ENCODE measurements at regions not wholly inside any gene's neighbourhood (a gene's known extent, or its start where the extent isn't known, plus 50 kb on each side); places are given as distances from the start of the nearest gene placed in this dataset.

- Histone ChIP-seq H3K9me3 (ENCODE audit: low read length) (no peaks in the 10 kb centered on the region), H3K27ac (ENCODE audit: low read length) (no peak overlapping the region), H3K4me2 (ENCODE audit: low read length) (no peak overlapping the region), H3K36me3 (ENCODE audit: insufficient read depth, low read length) (no peaks in the 10 kb centered on the region), H3K9me2 (ENCODE audit: insufficient read depth, low read length) (no peaks in the 10 kb centered on the region), H3K27me3 (ENCODE audit: insufficient read depth, low read depth, low read length) (no peaks in the 10 kb centered on the region), H3K4me3 (ENCODE audit: low read length) (no peak overlapping the region), H2AFZ (ENCODE audit: low read depth, low read length) (no peak overlapping the region), H3F3A (ENCODE audit: insufficient read depth, low read length, poor library complexity, severe bottlenecking) (no peaks in the 10 kb centered on the region), H3K9ac (ENCODE audit: low read length) (no peak overlapping the region), H4K20me1 (ENCODE audit: insufficient read depth) (no peaks in the 10 kb centered on the region), H3K79me2 (replicated peaks; ENCODE audit: insufficient read depth, low read length) (no peaks in the 10 kb centered on the region)
- TF ChIP-seq EZH2 (IDR thresholded peaks at IDR 0.05; ENCODE audit: borderline replicate concordance, insufficient read depth, low read length, poor library complexity, severe bottlenecking), result no peak
- no peak for TF ChIP-seq MXI1 (conservative IDR thresholded peaks at IDR 0.05; ENCODE audit: poor library complexity, severe bottlenecking)
- no peak for TF ChIP-seq RAD21 (conservative IDR thresholded peaks at IDR 0.05)
- TF ChIP-seq SMC3 (conservative IDR thresholded peaks at IDR 0.05; ENCODE audit: poor library complexity), result no peak
- no peak for TF ChIP-seq CTCF (IDR thresholded peaks at IDR 0.05; ENCODE audit: poor library complexity, severe bottlenecking)
- no peak for TF ChIP-seq TAF1 (IDR thresholded peaks at IDR 0.05; ENCODE audit: low read depth)
- no peak for TF ChIP-seq EP300 (conservative IDR thresholded peaks at IDR 0.05; ENCODE audit: poor library complexity, severe bottlenecking)
- TF ChIP-seq REST (IDR thresholded peaks at IDR 0.05; ENCODE audit: borderline replicate concordance), result no peak
- no peak for TF ChIP-seq POLR2AphosphoS5 (IDR thresholded peaks at IDR 0.05)
These were observed 603.6 kb downstream of the SPRY1 start for GRCh38 chr4:124000233-124000632.

- no peak overlapping the region for H3K4me3 ChIP-seq (ENCODE audit: low read length)
- H3K27me3 ChIP-seq (ENCODE audit: insufficient read depth, low read depth, low read length), result no peaks in the 10 kb centered on the region
- no peak for TF ChIP-seq REST (IDR thresholded peaks at IDR 0.05; ENCODE audit: borderline replicate concordance)
- TF ChIP-seq TAF1 (IDR thresholded peaks at IDR 0.05; ENCODE audit: low read depth), result no peak
- TF ChIP-seq RAD21 (conservative IDR thresholded peaks at IDR 0.05), result no peak
- no peak for TF ChIP-seq EZH2 (IDR thresholded peaks at IDR 0.05; ENCODE audit: borderline replicate concordance, insufficient read depth, low read length, poor library complexity, severe bottlenecking)
- no peak for TF ChIP-seq POLR2AphosphoS5 (IDR thresholded peaks at IDR 0.05)
- TF ChIP-seq SMC3 (conservative IDR thresholded peaks at IDR 0.05; ENCODE audit: poor library complexity), result no peak
- TF ChIP-seq CTCF (IDR thresholded peaks at IDR 0.05; ENCODE audit: poor library complexity, severe bottlenecking), result no peak
- no peak for TF ChIP-seq EP300 (conservative IDR thresholded peaks at IDR 0.05; ENCODE audit: poor library complexity, severe bottlenecking)
- TF ChIP-seq MXI1 (conservative IDR thresholded peaks at IDR 0.05; ENCODE audit: poor library complexity, severe bottlenecking), result no peak
- H3K9me3 ChIP-seq (ENCODE audit: low read length), result no peaks in the 10 kb centered on the region
- no peaks in the 10 kb centered on the region for H3K79me2 ChIP-seq (replicated peaks; ENCODE audit: insufficient read depth, low read length)
- H3K9me2 ChIP-seq (ENCODE audit: insufficient read depth, low read length), result no peaks in the 10 kb centered on the region
- H4K20me1 ChIP-seq (ENCODE audit: insufficient read depth), result no peaks in the 10 kb centered on the region
- no peak overlapping the region for H3K4me2 ChIP-seq (ENCODE audit: low read length)
- no peak overlapping the region for H3K9ac ChIP-seq (ENCODE audit: low read length)
- no peaks in the 10 kb centered on the region for H3K36me3 ChIP-seq (ENCODE audit: insufficient read depth, low read length)
- H2AFZ ChIP-seq (ENCODE audit: low read depth, low read length), result no peak overlapping the region
- H3F3A ChIP-seq (ENCODE audit: insufficient read depth, low read length, poor library complexity, severe bottlenecking), result no peaks in the 10 kb centered on the region
- H3K27ac ChIP-seq (ENCODE audit: low read length), result no peak overlapping the region
These were observed 619.2 kb downstream of the SPRY1 start for GRCh38 chr4:124015766-124016165.

Data from neural cell (in vitro differentiated cells).